ENCODE measurements at regions not wholly inside any gene's neighbourhood (a gene's known extent, or its start where the extent isn't known, plus 50 kb on each side); places are given as distances from the start of the nearest gene placed in this dataset.

DNA sequence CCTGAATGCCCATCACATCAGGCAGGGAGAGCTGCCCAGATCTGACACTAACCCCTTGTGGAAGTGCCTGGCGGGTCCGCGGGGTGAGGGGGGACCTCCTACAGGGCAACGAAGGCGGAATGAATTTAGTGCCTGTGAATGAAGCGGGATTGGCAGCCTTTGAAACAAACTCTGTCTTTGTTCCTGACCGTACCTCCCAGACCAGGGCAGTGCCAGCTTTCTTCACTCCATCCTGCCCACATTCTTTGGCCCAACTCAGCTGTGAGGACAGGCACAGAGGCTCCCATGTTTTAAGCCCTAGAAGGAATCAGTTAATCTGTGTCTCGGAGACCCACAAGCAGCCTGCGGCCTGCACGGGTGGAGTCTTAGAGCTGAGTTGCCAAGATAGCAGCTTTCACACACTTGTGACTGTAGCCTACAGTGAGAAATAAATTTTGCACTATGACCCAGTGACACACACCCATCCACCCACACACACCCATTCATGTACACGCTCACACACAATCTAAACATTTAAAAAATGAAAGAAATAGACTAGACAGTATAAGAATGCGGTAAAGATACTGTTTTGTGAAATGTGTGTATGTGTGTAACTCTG lies 60.1 kb upstream of the USP24 start:
- peak; percentile 75 for DNase-seq (ENCODE audit: low spot score)

- no peak for DNase-seq (ENCODE audit: low spot score)
These were observed 57.8 kb upstream of the USP24 start for GRCh38 chr1:55272994-55273393.

Data from Ammon's horn (tissue), 1 donor.